K562 (cell line): ENCODE measurements at regions not wholly inside any gene's neighbourhood (a gene's known extent, or its start where the extent isn't known, plus 50 kb on each side); places are given as distances from the start of the nearest gene placed in this dataset.

Source experiments
- ATAC-seq: fragments of 200-7000 bp; cut with Tn5 transposase; 3 replicates; pipeline ENCODE4 v1.9.1; 2020; ENCODE audit warnings: moderate library complexity
- BruUV-seq: library from RNA; stranded (reverse); fragments of 400-500 nt; replicated peaks from 2 replicates; lab custom pipeline; 2021; lab: Mats Ljungman, UMichigan
- CTCF ChIA-PET: fragments of 300-600 bp; formaldehyde crosslinking; extraction: SDS; loops from one replicate; lab custom pipeline; 2021; ENCODE audit warnings: low intra/inter-chr PET ratio; lab: Yijun Ruan, JAX
- POLR2A ChIA-PET: fragments of 300-600, 350-650 bp; sonication (Branson Sonifier 250); formaldehyde crosslinking; extraction: SDS; loops from one replicate; lab custom pipeline; 2021; ENCODE audit warnings: antibody characterized with exemption, inconsistent platforms; lab: Yijun Ruan, JAX
- DNase-seq, 4 experiments: peaks; one replicate each; pipeline versions ENCODE4 v3.0.0 to v3.0.0-alpha.2; 2011 to 2018; ENCODE audit warnings: low spot score in 3 of 4, mixed read lengths in 3 of 4; ENCODE audit errors: extremely low read depth in 1 of 4
- FAIRE-seq: peaks from 2 replicates; lab custom pipeline; 2011; peaks lifted over from hg19 to GRCh38; lab: Jason Lieb, UNC
- H2AFZ ChIP-seq: 2 replicates; pipeline ENCODE4 v1.6.0; 2011; ENCODE audit warnings: low read depth, low read length, control low read depth, inconsistent platforms
- H3K27ac ChIP-seq: fragments of 200-600 bp; 3 replicates; pipeline ENCODE4 v1.8.0; 2011; ENCODE audit warnings: low read depth, mild to moderate bottlenecking, control low read depth, inconsistent platforms, low read length, moderate library complexity, mixed read lengths; ENCODE audit errors: extremely low read depth
- H3K27me3 ChIP-seq, 2 experiments: fragments of 300-600 bp in 1 of 2; 2 replicates in 1 of 2; 3 replicates in 1 of 2; pipeline versions ENCODE4 v1.6.0 to v1.8.0; 2011; ENCODE audit warnings: inconsistent platforms in 2 of 2, low read length in 2 of 2, mild to moderate bottlenecking in 1 of 2, mixed read lengths in 1 of 2, moderate library complexity in 1 of 2; ENCODE audit not compliant: control insufficient read depth in 2 of 2, insufficient read depth in 2 of 2
- H3K36me3 ChIP-seq: fragments of 300-600 bp; 3 replicates; pipeline ENCODE4 v1.8.0; 2011; ENCODE audit warnings: mild to moderate bottlenecking, low read length, inconsistent platforms; ENCODE audit not compliant: control insufficient read depth, insufficient read depth
- H3K4me1 ChIP-seq, 2 experiments: fragments of 200-600 bp in 1 of 2; replicated peaks in 1 of 2; 2 replicates in 1 of 2; 3 replicates in 1 of 2; pipeline versions ENCODE4 v1.5.1 to v1.8.0; 2011; ENCODE audit warnings: inconsistent platforms in 2 of 2, low read length in 2 of 2, mild to moderate bottlenecking in 1 of 2, mixed read lengths in 1 of 2, moderate library complexity in 1 of 2; ENCODE audit not compliant: control insufficient read depth in 2 of 2, insufficient read depth in 2 of 2
- H3K4me2 ChIP-seq: 2 replicates; pipeline ENCODE4 v1.6.1; 2011; ENCODE audit warnings: low read length, control low read depth, inconsistent platforms, mixed read lengths; ENCODE audit not compliant: insufficient read depth
- H3K4me3 ChIP-seq: fragments of 200-600 bp; sonication (generic), shearing (Covaris generic); 2 replicates; pipeline ENCODE4 v1.5.1; 2016; ENCODE audit warnings: control low read depth, inconsistent platforms
- H3K79me2 ChIP-seq: fragments of 200-600 bp; 3 replicates; pipeline ENCODE4 v1.8.0; 2011; ENCODE audit warnings: low read length, inconsistent platforms; ENCODE audit not compliant: control insufficient read depth, insufficient read depth
- H3K9ac ChIP-seq, 2 experiments: 2 replicates each; pipeline versions ENCODE4 v1.6.0 to v1.6.1; 2011; ENCODE audit warnings: low read depth in 2 of 2, low read length in 2 of 2, control low read depth in 1 of 2, inconsistent platforms in 1 of 2, mild to moderate bottlenecking in 1 of 2, mixed read lengths in 1 of 2; ENCODE audit not compliant: insufficient read depth in 1 of 2
- H3K9me1 ChIP-seq: one replicate; pipeline ENCODE4 v1.6.0; 2011; ENCODE audit warnings: inconsistent platforms, mild to moderate bottlenecking, low read length, moderate library complexity; ENCODE audit not compliant: control insufficient read depth, insufficient read depth
- H3K9me3 ChIP-seq: replicated peaks from 2 replicates; pipeline ENCODE4 v1.5.1; 2011; ENCODE audit warnings: low read depth, low read length, inconsistent platforms; ENCODE audit not compliant: control insufficient read depth, insufficient read depth
- H4K20me1 ChIP-seq: replicated peaks from 2 replicates; pipeline ENCODE4 v1.6.1; 2011; ENCODE audit warnings: low read length, inconsistent platforms, mixed read lengths; ENCODE audit not compliant: control insufficient read depth, insufficient read depth
- CBFB ChIP-seq: sonication (generic); formaldehyde crosslinking; IDR thresholded peaks from 2 replicates; pipeline ENCODE4 v1.4.0; 2020; ENCODE audit warnings: mild to moderate bottlenecking, missing genetic modification reagents
- FIP1L1 ChIP-seq: fragments of 200-400 bp; formaldehyde crosslinking; IDR thresholded peaks from 2 replicates; pipeline ENCODE4 v1.6.1; 2018; ENCODE audit warnings: mild to moderate bottlenecking, low read depth, low read length; ENCODE audit not compliant: poor library complexity, severe bottlenecking
- JUN ChIP-seq, 2 experiments: sonication (generic) in 1 of 2; formaldehyde crosslinking in 1 of 2; IDR thresholded peaks; 2 replicates each; pipeline versions ENCODE4 v1.6.1 to v1.8.0; 2012 to 2022; ENCODE audit warnings: borderline replicate concordance in 2 of 2, mild to moderate bottlenecking in 2 of 2, improper control_type of control experiment in 1 of 2, low read depth in 1 of 2, low read length in 1 of 2, missing genetic modification reagents in 1 of 2
- NR2C2 ChIP-seq, 2 experiments: fragments of 200-800 bp in 1 of 2; sonication (Bioruptor generic) in 1 of 2; sonication (generic) in 1 of 2; formaldehyde crosslinking in 1 of 2; IDR thresholded peaks; 2 replicates each; pipeline versions ENCODE4 v1.6.1 to v1.8.0; 2016 to 2022; ENCODE audit warnings: mild to moderate bottlenecking in 1 of 2, missing compliant biosample characterization in 1 of 2, missing genetic modification characterization in 1 of 2, missing genetic modification reagents in 1 of 2
- SIN3A ChIP-seq, 2 experiments: fragments of 150-350 bp in 1 of 2; IDR thresholded peaks; 2 replicates each; pipeline ENCODE4 v1.6.1; 2011 to 2016; ENCODE audit warnings: borderline replicate concordance in 2 of 2, low read depth in 2 of 2, low read length in 2 of 2, mild to moderate bottlenecking in 2 of 2, moderate library complexity in 2 of 2; ENCODE audit not compliant: control insufficient read depth in 1 of 2
- THRAP3 ChIP-seq: fragments of 450-650 bp; IDR thresholded peaks from 2 replicates; pipeline ENCODE4 v1.6.1; 2016; ENCODE audit warnings: mild to moderate bottlenecking, inconsistent platforms, borderline replicate concordance
- ZNF311 ChIP-seq: fragments of 250-450 bp; sonication (Bioruptor Pico); IDR thresholded peaks from 2 replicates; pipeline ENCODE4 v1.4.0; 2020; ENCODE audit warnings: mild to moderate bottlenecking, moderate library complexity
- WGBS: fragments of 100-300 bp; shearing (Covaris generic); methylation state at CpG from one replicate; pipeline ENCODE4 v1.1.6; 2016; ENCODE audit warnings: low coverage, mixed read lengths; ENCODE audit not compliant: insufficient coverage; ENCODE audit errors: missing lambda C conversion rate; 5-methylcytosine and 5-hydroxymethylcytosine counted together
- in situ Hi-C: fragments of 300-500 bp; cut with MboI; formaldehyde crosslinking; loops from 4 replicates; pipeline ENCODE4 v1.15.0; 2018; ENCODE audit warnings: inconsistent platforms, mixed read lengths
- intact Hi-C: fragments of 100-400 bp; cut with micrococcal nuclease; formaldehyde crosslinking; loops from 2 replicates; pipeline ENCODE4 v1.14.2; 2022
- TF ChIP-seq, protein P1 (sequence below): fragments of 250-450 bp; sonication (Bioruptor Pico); IDR thresholded peaks from 2 replicates; pipeline ENCODE4 v1.9.0; 2021; ENCODE audit warnings: mild to moderate bottlenecking, inconsistent platforms

GRCh38 chr13:111943229-111943795 is 123.6 kb upstream of the SOX1 start (continued):
- TF ChIP-seq NR2C2 (CRISPR knock-in tag; IDR thresholded peaks at IDR 0.05) (no peak), NR2C2 (tag; IDR thresholded peaks at IDR 0.05) (no peak), ZNF311 (CRISPR knock-in tag) (no peak), CBFB (CRISPR knock-in tag) (no peak), JUN (IDR thresholded peaks at IDR 0.05; ENCODE audit: borderline replicate concordance, low read depth, low read length) (no peak), JUN (CRISPR knock-in tag; IDR thresholded peaks at IDR 0.05; ENCODE audit: borderline replicate concordance) (no peak)
- TF ChIP-seq, protein P1, sequence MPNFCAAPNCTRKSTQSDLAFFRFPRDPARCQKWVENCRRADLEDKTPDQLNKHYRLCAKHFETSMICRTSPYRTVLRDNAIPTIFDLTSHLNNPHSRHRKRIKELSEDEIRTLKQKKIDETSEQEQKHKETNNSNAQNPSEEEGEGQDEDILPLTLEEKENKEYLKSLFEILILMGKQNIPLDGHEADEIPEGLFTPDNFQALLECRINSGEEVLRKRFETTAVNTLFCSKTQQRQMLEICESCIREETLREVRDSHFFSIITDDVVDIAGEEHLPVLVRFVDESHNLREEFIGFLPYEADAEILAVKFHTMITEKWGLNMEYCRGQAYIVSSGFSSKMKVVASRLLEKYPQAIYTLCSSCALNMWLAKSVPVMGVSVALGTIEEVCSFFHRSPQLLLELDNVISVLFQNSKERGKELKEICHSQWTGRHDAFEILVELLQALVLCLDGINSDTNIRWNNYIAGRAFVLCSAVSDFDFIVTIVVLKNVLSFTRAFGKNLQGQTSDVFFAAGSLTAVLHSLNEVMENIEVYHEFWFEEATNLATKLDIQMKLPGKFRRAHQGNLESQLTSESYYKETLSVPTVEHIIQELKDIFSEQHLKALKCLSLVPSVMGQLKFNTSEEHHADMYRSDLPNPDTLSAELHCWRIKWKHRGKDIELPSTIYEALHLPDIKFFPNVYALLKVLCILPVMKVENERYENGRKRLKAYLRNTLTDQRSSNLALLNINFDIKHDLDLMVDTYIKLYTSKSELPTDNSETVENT (CRISPR knock-in tag) = no peak

DNA sequence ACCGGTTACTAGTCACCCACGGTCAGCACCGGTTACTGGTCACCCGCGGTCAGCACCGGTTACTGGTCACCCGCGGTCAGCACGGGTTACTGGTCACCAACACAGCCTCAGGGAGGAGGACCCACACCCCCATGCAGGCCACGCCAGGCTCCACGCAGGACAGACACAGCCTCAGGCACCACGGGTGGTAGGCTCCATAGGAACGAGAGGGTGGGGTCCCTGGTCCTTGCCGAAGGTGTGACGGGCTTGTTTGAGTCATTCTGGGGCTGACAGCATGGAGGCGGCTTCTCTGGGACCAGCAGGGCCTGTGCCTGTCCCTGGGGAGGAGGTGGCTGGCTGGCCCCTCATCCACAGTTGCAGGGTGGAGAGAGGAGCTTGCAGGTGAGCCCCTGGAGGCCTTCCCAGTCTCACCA is 122.8 kb upstream of the SOX1 start:
- intact Hi-C loops (no loop called here), in situ Hi-C loops (no loop called here)
- BruUV-seq = no TSS peak
- peaks cover 0 to 20% of the 10 kb centered on the region in 2 experiments; a peak in 2 of 5 replicates for H3K27me3 ChIP-seq
- no peaks in the 10 kb centered on the region for H3K9me1 ChIP-seq
- 1% methylated on average over 11 of the region's 16 CpGs for WGBS
- ChIA-PET CTCF (no interaction called here), POLR2A (no interaction called here)
- no peak overlapping the region for H3K27ac ChIP-seq
- H3K4me1 ChIP-seq = no peaks in the 10 kb centered on the region
- ATAC-seq = no peak
- H3K4me3 ChIP-seq = no peak overlapping the region
- no peaks in the 10 kb centered on the region for H3K79me2 ChIP-seq
- no peaks in the 10 kb centered on the region for H4K20me1 ChIP-seq
- no peak overlapping the region for H3K4me2 ChIP-seq
- no peak for DNase-seq
- no peaks in the 10 kb centered on the region for H3K36me3 ChIP-seq
- H2AFZ ChIP-seq = no peak overlapping the region
- TF ChIP-seq THRAP3 = no peak
- no peak for TF ChIP-seq SIN3A (IDR thresholded peaks at IDR 0.05; ENCODE audit: borderline replicate concordance in 2 of 2, control insufficient read depth in 1 of 2, low read depth in 2 of 2, low read length in 2 of 2)
- TF ChIP-seq FIP1L1 = no peak
- no peak overlapping the region for H3K9ac ChIP-seq
- no peaks in the 10 kb centered on the region for H3K9me3 ChIP-seq
- no peak for FAIRE-seq
